HEK293 (cell line): ENCODE measurements at regions not wholly inside any gene's neighbourhood (a gene's known extent, or its start where the extent isn't known, plus 50 kb on each side); places are given as distances from the start of the nearest gene placed in this dataset.

ENCODE experiments used
- CTCF ChIA-PET: fragments of 350-600 bp; formaldehyde crosslinking; extraction: SDS; loops from one replicate; lab custom pipeline; 2021; ENCODE audit warnings: antibody characterized with exemption; lab: Yijun Ruan, JAX
- POLR2A ChIA-PET: fragments of 300-600 bp; formaldehyde crosslinking; extraction: SDS; loops from one replicate; lab custom pipeline; 2020; ENCODE audit warnings: antibody characterized with exemption, inconsistent platforms; lab: Yijun Ruan, JAX
- H3K27ac ChIP-seq: fragments of 200-500 bp; sonication (Bioruptor generic); 2 replicates; pipeline ENCODE4 v1.5.1; 2014; ENCODE audit warnings: low read depth, low read length, control low read depth, inconsistent platforms; ENCODE audit errors: extremely low read depth
- H3K36me3 ChIP-seq, 2 experiments: fragments of 200-500 bp in 1 of 2; sonication (Bioruptor generic) in 1 of 2; 1 replicate in 1 of 2; 2 replicates in 1 of 2; pipeline ENCODE4 v1.5.1; 2014 to 2017; ENCODE audit warnings: inconsistent platforms in 2 of 2, low read length in 2 of 2; ENCODE audit not compliant: control insufficient read depth in 2 of 2, insufficient read depth in 1 of 2
- H3K4me1 ChIP-seq: fragments of 200-500 bp; sonication (Bioruptor generic); 2 replicates; pipeline ENCODE4 v1.5.1; 2014; ENCODE audit warnings: mild to moderate bottlenecking, low read length, inconsistent platforms; ENCODE audit not compliant: control insufficient read depth, insufficient read depth
- H3K4me3 ChIP-seq: 2 replicates; pipeline ENCODE4 v1.5.1; 2011; ENCODE audit warnings: low read depth, mild to moderate bottlenecking, control low read depth, low read length, moderate library complexity
- H3K9me3 ChIP-seq: fragments of 200-500 bp; sonication (Bioruptor generic); 2 replicates; pipeline ENCODE4 v1.5.1; 2014; ENCODE audit warnings: low read depth, low read length, inconsistent platforms; ENCODE audit not compliant: control insufficient read depth, insufficient read depth
- GLIS1 ChIP-seq: fragments of 450-650 bp; formaldehyde crosslinking; IDR thresholded peaks from 2 replicates; pipeline ENCODE4 v1.5.1; 2016; ENCODE audit warnings: missing biosample characterization, missing genetic modification characterization
- HOXC10 ChIP-seq: sonication (generic); formaldehyde crosslinking; IDR thresholded peaks from 2 replicates; pipeline ENCODE4 v1.8.1; 2023; ENCODE audit warnings: mild to moderate bottlenecking, missing genetic modification reagents
- HOXD13 ChIP-seq: sonication (generic); formaldehyde crosslinking; IDR thresholded peaks from 2 replicates; pipeline ENCODE4 v1.8.0; 2022; ENCODE audit warnings: missing genetic modification reagents, borderline replicate concordance
- KLF8 ChIP-seq: fragments of 450-650 bp; formaldehyde crosslinking; IDR thresholded peaks from 2 replicates; pipeline ENCODE4 v1.5.1; 2016; ENCODE audit warnings: missing biosample characterization, missing genetic modification characterization
- PATZ1 ChIP-seq: fragments of 450-650 bp; formaldehyde crosslinking; IDR thresholded peaks from 2 replicates; pipeline ENCODE4 v1.5.1; 2016; ENCODE audit warnings: missing biosample characterization, missing genetic modification characterization
- PRDM6 ChIP-seq: fragments of 450-650 bp; formaldehyde crosslinking; IDR thresholded peaks from 2 replicates; pipeline ENCODE4 v1.5.1; 2017; ENCODE audit warnings: missing biosample characterization, missing genetic modification characterization
- TCF7L2 ChIP-seq: IDR thresholded peaks from 2 replicates; pipeline ENCODE4 v1.6.1; 2011; ENCODE audit warnings: low read depth, mild to moderate bottlenecking, inconsistent platforms, low read length, moderate library complexity, borderline replicate concordance
- YY2 ChIP-seq: fragments of 450-650 bp; formaldehyde crosslinking; IDR thresholded peaks from 2 replicates; pipeline ENCODE4 v1.5.1; 2016; ENCODE audit warnings: missing biosample characterization, missing genetic modification characterization
- ZEB2 ChIP-seq: fragments of 450-650 bp; formaldehyde crosslinking; IDR thresholded peaks from 2 replicates; pipeline ENCODE4 v1.5.1; 2016; ENCODE audit warnings: missing biosample characterization, missing genetic modification characterization
- ZNF16 ChIP-seq: fragments of 450-650 bp; formaldehyde crosslinking; IDR thresholded peaks from 2 replicates; pipeline ENCODE4 v1.5.1; 2016; ENCODE audit warnings: low read depth, missing biosample characterization, missing genetic modification characterization
- ZNF18 ChIP-seq: fragments of 450-650 bp; formaldehyde crosslinking; IDR thresholded peaks from 2 replicates; pipeline ENCODE4 v1.5.1; 2016; ENCODE audit warnings: missing biosample characterization, missing genetic modification characterization
- ZNF19 ChIP-seq: fragments of 450-650 bp; formaldehyde crosslinking; IDR thresholded peaks from 2 replicates; pipeline ENCODE4; 2016; ENCODE audit warnings: missing biosample characterization, missing genetic modification characterization, low read depth
- ZNF280C ChIP-seq: fragments of 450-650 bp; formaldehyde crosslinking; IDR thresholded peaks from 2 replicates; pipeline ENCODE4 v1.5.1; 2016; ENCODE audit warnings: missing biosample characterization, missing genetic modification characterization
- ZNF280D ChIP-seq: fragments of 450-650 bp; formaldehyde crosslinking; IDR thresholded peaks from 2 replicates; pipeline ENCODE4 v1.5.1; 2016; ENCODE audit warnings: missing biosample characterization, missing genetic modification characterization
- ZNF362 ChIP-seq: fragments of 450-650 bp; formaldehyde crosslinking; IDR thresholded peaks from 2 replicates; pipeline ENCODE4 v1.5.1; 2016; ENCODE audit warnings: missing biosample characterization, missing genetic modification characterization
- ZNF423 ChIP-seq: fragments of 450-650 bp; formaldehyde crosslinking; IDR thresholded peaks from 2 replicates; pipeline ENCODE4 v1.5.1; 2016; ENCODE audit warnings: missing biosample characterization, missing genetic modification characterization
- ZNF529 ChIP-seq: fragments of 450-650 bp; formaldehyde crosslinking; IDR thresholded peaks from 2 replicates; pipeline ENCODE4 v1.5.1; 2017; ENCODE audit warnings: missing genetic modification characterization, missing biosample characterization; ENCODE audit not compliant: insufficient replicate concordance
- ZNF544 ChIP-seq: fragments of 450-650 bp; formaldehyde crosslinking; IDR thresholded peaks from 2 replicates; pipeline ENCODE4 v1.5.0; 2017; ENCODE audit warnings: missing biosample characterization, missing genetic modification characterization
- ZNF580 ChIP-seq: fragments of 450-650 bp; formaldehyde crosslinking; IDR thresholded peaks from 2 replicates; pipeline ENCODE4 v1.5.1; 2016; ENCODE audit warnings: missing biosample characterization, missing genetic modification characterization
- ZNF626 ChIP-seq: fragments of 450-650 bp; sonication (Bioruptor Pico); formaldehyde crosslinking; IDR thresholded peaks from 2 replicates; pipeline ENCODE4 v1.5.1; 2018; ENCODE audit warnings: missing biosample characterization, missing genetic modification characterization, inconsistent platforms
- ZNF629 ChIP-seq: fragments of 450-650 bp; formaldehyde crosslinking; IDR thresholded peaks from 2 replicates; pipeline ENCODE4 v1.5.1; 2017; ENCODE audit warnings: missing biosample characterization, missing genetic modification characterization
- ZNF654 ChIP-seq: fragments of 450-650 bp; formaldehyde crosslinking; IDR thresholded peaks from 2 replicates; pipeline ENCODE4 v1.5.1; 2016; ENCODE audit warnings: low read depth, missing biosample characterization, missing genetic modification characterization

- Histone ChIP-seq H3K4me1 (0 out of 2 replicates have a peak, but pooled peaks cover 8% of the 10 kb centered on the region), H3K9me3 (no peaks in the 10 kb centered on the region), H3K36me3 (no peaks in the 10 kb centered on the region), H3K27ac (no peak overlapping the region), H3K4me3 (no peak overlapping the region)
- POLR2A ChIA-PET: no interaction called here
- TF ChIP-seq ZNF544 (tag by site-specific recombination) (no peak), ZNF280C (no peak), ZNF280D (tag by site-specific recombination) (no peak), ZNF423 (tag by site-specific recombination) (no peak), ZEB2 (no peak), HOXC10 (no peak)
- CTCF ChIA-PET: interaction anchor here (0.5 kb wide), 1 partner anchor 204 kb away, joined by 6 read pairs; no protein-coding TSS in a partner anchor
Measured at GRCh38 chr4:56187688-56188087, 199.6 kb downstream of the AASDH start.

- Histone ChIP-seq H3K4me1 (0 out of 2 replicates have a peak, but pooled peaks cover 8% of the 10 kb centered on the region), H3K9me3 (no peaks in the 10 kb centered on the region), H3K27ac (no peak overlapping the region), H3K4me3 (no peak overlapping the region), H3K36me3 (no peaks in the 10 kb centered on the region)
- ChIA-PET POLR2A (no interaction called here), CTCF (interaction anchor here (0.5 kb wide), 1 partner anchor 204 kb away, joined by 6 read pairs; no protein-coding TSS in a partner anchor)
- 0 out of 2 replicates have a peak, but pooled peaks have one; percentile 9 for TF ChIP-seq PRDM6
- TF ChIP-seq TCF7L2: 0 out of 2 replicates have a peak, but pooled peaks have one; percentile 46
- TF ChIP-seq ZNF626 (tag by site-specific recombination): no peak
- peak; percentile 76 for TF ChIP-seq GLIS1 (tag by site-specific recombination)
- TF ChIP-seq YY2: no peak
- no peak for TF ChIP-seq KLF8 (tag by site-specific recombination)
- no peak for TF ChIP-seq ZNF18 (tag by site-specific recombination)
- no peak for TF ChIP-seq ZNF654 (tag by site-specific recombination)
- TF ChIP-seq ZNF19 (tag by site-specific recombination): no peak
- TF ChIP-seq ZNF580: no peak
- no peak for TF ChIP-seq PATZ1 (tag by site-specific recombination)
- no peak for TF ChIP-seq HOXD13 (CRISPR knock-in tag)
- TF ChIP-seq ZNF629 (tag by site-specific recombination): no peak
- TF ChIP-seq ZNF529 (tag by site-specific recombination): no peak
- TF ChIP-seq ZNF16 (tag by site-specific recombination): no peak
- no peak for TF ChIP-seq ZNF362 (tag by site-specific recombination)
Measured at GRCh38 chr4:56186808-56187523, 200.3 kb downstream of the AASDH start.
